Thyroid gland (tissue), 4 donors: ENCODE measurements at regions not wholly inside any gene's neighbourhood (a gene's known extent, or its start where the extent isn't known, plus 50 kb on each side); places are given as distances from the start of the nearest gene placed in this dataset.

ENCODE experiments used
- DNase-seq, 2 donors: peaks; one replicate each; pipeline ENCODE4 v3.0.0-alpha.2; 2019
- H3K27ac ChIP-seq, 3 donors: fragments of 200-600 bp; sonication (generic); 1 replicate in 2 of 3; 2 replicates in 1 of 3; pipeline ENCODE4 v1.5.1; 2016 to 2019; ENCODE audit warnings: mild to moderate bottlenecking in 1 of 3, moderate library complexity in 1 of 3
- H3K27me3 ChIP-seq: fragments of 200-600 bp; sonication (generic); one replicate; pipeline ENCODE4 v1.5.1; 2019
- H3K36me3 ChIP-seq, 2 donors: fragments of 200-600 bp; sonication (generic); one replicate each; pipeline ENCODE4 v1.5.1; 2016 to 2019
- H3K4me1 ChIP-seq, 2 donors: fragments of 200-600 bp; sonication (generic); one replicate each; pipeline ENCODE4 v1.5.1; 2017 to 2019
- H3K4me3 ChIP-seq, 3 donors: fragments of 200-600 bp; sonication (generic); replicated peaks in 1 of 3; 1 replicate in 2 of 3; 2 replicates in 1 of 3; pipeline ENCODE4 v1.5.1; 2016; ENCODE audit warnings: mild to moderate bottlenecking in 1 of 3
- H3K9me3 ChIP-seq: fragments of 200-600 bp; sonication (generic); one replicate; pipeline ENCODE4 v1.5.1; 2017
- CTCF ChIP-seq, 6 experiments: fragments of 200-600 bp in 3 of 6; fragments of 450-650 bp in 3 of 6; sonication (generic) in 3 of 6; IDR thresholded peaks; one replicate each; pipeline ENCODE4 v1.5.1; 2016 to 2019; ENCODE audit warnings: antibody characterized with exemption in 6 of 6, mild to moderate bottlenecking in 2 of 6, inconsistent platforms in 1 of 6, moderate library complexity in 1 of 6
- POLR2A ChIP-seq, 2 donors: fragments of 450-650 bp; IDR thresholded peaks; one replicate each; pipeline ENCODE4 v1.6.1; 2017; ENCODE audit warnings: antibody characterized with exemption in 2 of 2, mild to moderate bottlenecking in 2 of 2, moderate library complexity in 1 of 2
- WGBS, 2 donors: methylation state at CpG; one replicate each; pipeline ENCODE4 v1.1.5; 2017; 5-methylcytosine and 5-hydroxymethylcytosine counted together
- intact Hi-C: fragments of 100-400 bp; cut with DNase I; formaldehyde crosslinking; loops from one replicate; pipeline ENCODE4 v1.15.1; 2023

DNA sequence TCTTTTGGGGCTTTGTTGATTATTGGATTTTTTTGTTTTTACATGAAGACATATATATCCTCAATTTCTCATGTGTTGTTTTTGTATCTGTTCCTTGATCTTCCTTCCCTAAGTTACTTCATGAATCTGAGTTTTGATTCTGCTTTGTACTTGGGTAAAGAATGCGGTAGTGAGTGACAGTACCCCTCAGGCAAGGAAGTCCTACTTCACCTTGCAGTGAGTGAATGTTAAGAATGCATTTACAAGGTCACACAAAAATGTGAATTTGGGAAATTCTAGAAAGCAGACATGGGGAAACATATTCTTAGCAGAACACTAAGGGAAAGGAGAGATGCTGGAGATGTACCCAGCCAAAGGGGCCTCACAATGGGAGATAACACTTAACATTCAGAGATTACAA is 373.1 kb upstream of the LCORL start:
- WGBS, 2 donors: 81 to 88% methylated on average over 1 of the region's 1 CpG
- DNase-seq: no peak
- no peaks in the 10 kb centered on the region for H3K4me1 ChIP-seq
- H3K36me3 ChIP-seq: no peaks in the 10 kb centered on the region
- TF ChIP-seq CTCF (IDR thresholded peaks at IDR 0.05): no peak
- TF ChIP-seq POLR2A (IDR thresholded peaks at IDR 0.05): no peak
- no peak overlapping the region for H3K27ac ChIP-seq
- H3K27me3 ChIP-seq: no peaks in the 10 kb centered on the region
- intact Hi-C loops: no loop called here
- no peak overlapping the region for H3K4me3 ChIP-seq
- H3K9me3 ChIP-seq: no peaks in the 10 kb centered on the region

DNA sequence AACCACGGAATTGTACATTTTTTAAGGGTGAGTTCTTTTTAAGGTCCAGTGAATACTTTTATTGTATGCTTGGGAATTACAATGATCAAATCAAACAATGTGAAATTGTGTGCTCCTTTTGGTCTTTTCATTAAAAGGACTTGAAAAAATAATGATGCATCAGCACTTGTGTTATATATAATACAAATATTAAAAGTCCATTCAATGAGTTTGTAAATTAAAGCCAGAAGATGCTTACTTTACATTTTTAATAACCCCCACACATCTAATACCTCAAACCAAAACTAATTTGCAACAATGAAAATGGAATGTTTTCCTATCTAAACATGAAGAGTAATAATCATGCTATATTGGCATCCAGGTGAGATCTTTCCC is 369.8 kb upstream of the LCORL start:
- WGBS, 2 donors: 77 to 80% methylated on average over 1 of the region's 1 CpG
- Histone ChIP-seq H3K4me3 (no peak overlapping the region), H3K4me1 (no peaks in the 10 kb centered on the region), H3K27me3 (no peaks in the 10 kb centered on the region), H3K36me3 (no peaks in the 10 kb centered on the region), H3K9me3 (no peaks in the 10 kb centered on the region), H3K27ac (no peak overlapping the region)
- no peak for TF ChIP-seq POLR2A (IDR thresholded peaks at IDR 0.05)
- TF ChIP-seq CTCF (IDR thresholded peaks at IDR 0.05): no peak
- intact Hi-C loops: no loop called here
- no peak for DNase-seq

GRCh38 chr4:18390655-18391353 is 369.2 kb upstream of the LCORL start:
- no peaks in the 10 kb centered on the region for H3K4me1 ChIP-seq
- no peak for DNase-seq
- no peak overlapping the region for H3K4me3 ChIP-seq
- TF ChIP-seq CTCF (IDR thresholded peaks at IDR 0.05) (no peak), POLR2A (IDR thresholded peaks at IDR 0.05) (no peak)
- intact Hi-C loops: no loop called here
- no peaks in the 10 kb centered on the region for H3K27me3 ChIP-seq
- H3K27ac ChIP-seq: no peak overlapping the region
- no peaks in the 10 kb centered on the region for H3K36me3 ChIP-seq
- 86% methylated on average over 4 of the region's 4 CpGs for WGBS, 2 donors
- no peaks in the 10 kb centered on the region for H3K9me3 ChIP-seq

DNA sequence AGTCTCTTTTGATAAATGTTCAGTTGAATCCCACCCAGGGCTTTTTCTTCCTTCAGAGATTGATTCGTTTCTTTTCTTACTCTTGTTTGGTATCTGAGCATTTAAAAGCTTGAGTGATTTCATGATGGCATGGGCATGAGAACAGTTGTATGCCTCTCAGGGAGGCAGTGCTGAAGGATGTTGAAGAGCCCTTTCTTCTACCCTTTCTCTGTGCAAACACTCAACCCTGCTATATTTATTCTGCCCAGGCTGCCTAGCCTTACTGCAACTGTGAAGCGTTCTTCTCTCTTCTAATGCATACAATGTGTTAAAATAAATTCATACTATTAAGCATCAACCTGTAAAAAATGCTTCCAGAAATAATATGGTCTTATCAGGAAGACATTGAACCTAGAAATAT is 367.6 kb upstream of the LCORL start:
- intact Hi-C loops: no loop called here
- Histone ChIP-seq H3K4me1 (no peaks in the 10 kb centered on the region), H3K27ac (no peak overlapping the region), H3K27me3 (no peaks in the 10 kb centered on the region), H3K4me3 (no peak overlapping the region), H3K36me3 (no peaks in the 10 kb centered on the region), H3K9me3 (no peaks in the 10 kb centered on the region)
- DNase-seq: no peak
- TF ChIP-seq CTCF (IDR thresholded peaks at IDR 0.05): no peak
- no peak for TF ChIP-seq POLR2A (IDR thresholded peaks at IDR 0.05)
- 27 to 40% methylated on average over 2 of the region's 2 CpGs for WGBS, 2 donors

GRCh38 chr4:18388039-18388438 is 366.5 kb upstream of the LCORL start:
- TF ChIP-seq POLR2A (IDR thresholded peaks at IDR 0.05) (no peak), CTCF (IDR thresholded peaks at IDR 0.05) (no peak)
- 52 to 61% methylated on average over 3 of the region's 3 CpGs for WGBS, 2 donors
- Histone ChIP-seq H3K27me3 (no peaks in the 10 kb centered on the region), H3K4me1 (no peaks in the 10 kb centered on the region), H3K9me3 (no peaks in the 10 kb centered on the region), H3K36me3 (no peaks in the 10 kb centered on the region), H3K4me3 (no peak overlapping the region), H3K27ac (no peak overlapping the region)
- intact Hi-C loops: no loop called here
- no peak for DNase-seq
